H1 (cell line): ENCODE measurements at regions not wholly inside any gene's neighbourhood (a gene's known extent, or its start where the extent isn't known, plus 50 kb on each side); places are given as distances from the start of the nearest gene placed in this dataset.

Experiments used
- CREB1 ChIP-seq: IDR thresholded peaks from 2 replicates; pipeline ENCODE4 v1.6.1; 2012; ENCODE audit warnings: inconsistent platforms
- CTCF ChIP-seq, 3 experiments: IDR thresholded peaks; 1 replicate in 2 of 3; 2 replicates in 1 of 3; pipeline versions ENCODE4 v1.5.1 to v1.6.1; 2011; ENCODE audit warnings: low read length in 3 of 3, mild to moderate bottlenecking in 3 of 3, inconsistent platforms in 2 of 3, low read depth in 1 of 3, moderate library complexity in 1 of 3; ENCODE audit not compliant: insufficient read depth in 1 of 3; ENCODE audit errors: control extremely low read depth in 1 of 3
- SP1 ChIP-seq: IDR thresholded peaks from 2 replicates; pipeline ENCODE4 v1.6.1; 2011; ENCODE audit warnings: low read depth, low read length
- SP2 ChIP-seq: IDR thresholded peaks from 2 replicates; pipeline ENCODE4 v1.6.1; 2012; ENCODE audit warnings: mild to moderate bottlenecking, low read length, inconsistent platforms

- TF ChIP-seq SP2 (no peak), CTCF (IDR thresholded peaks at IDR 0.05; ENCODE audit: control extremely low read depth in 1 of 3, insufficient read depth in 1 of 3, low read depth in 1 of 3, low read length in 3 of 3) (no peak), CREB1 (no peak), SP1 (no peak)
These were observed 73.5 kb upstream of the EEPD1 start for GRCh38 chr7:36079446-36080025.
